ENCODE measurements at regions not wholly inside any gene's neighbourhood (a gene's known extent, or its start where the extent isn't known, plus 50 kb on each side); places are given as distances from the start of the nearest gene placed in this dataset.

DNA sequence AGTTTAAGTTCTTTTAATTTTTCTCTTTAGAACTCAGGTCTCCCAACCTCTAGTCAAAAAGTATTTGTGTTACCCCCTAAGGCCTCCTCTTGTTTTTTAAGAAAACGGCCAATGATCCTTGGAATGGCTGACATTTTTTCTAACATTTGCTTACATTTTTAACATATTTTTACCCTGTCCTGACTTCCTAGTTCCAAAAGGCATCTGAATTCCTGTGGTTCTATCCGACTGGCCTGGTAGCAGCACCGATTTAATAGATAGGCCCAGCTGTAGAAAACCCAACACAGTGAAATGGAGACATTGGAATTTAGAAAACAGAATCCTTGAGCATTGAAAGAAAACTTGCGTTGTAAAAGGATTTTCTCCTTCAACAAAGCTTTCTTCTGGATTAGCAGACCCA is 134.7 kb upstream of the GSC start:
- no peaks in the 10 kb centered on the region for H3K9me3 ChIP-seq
- no peaks in the 10 kb centered on the region for H3K36me3 ChIP-seq
- no peak overlapping the region for H3K27ac ChIP-seq
- TF ChIP-seq, protein P1, sequence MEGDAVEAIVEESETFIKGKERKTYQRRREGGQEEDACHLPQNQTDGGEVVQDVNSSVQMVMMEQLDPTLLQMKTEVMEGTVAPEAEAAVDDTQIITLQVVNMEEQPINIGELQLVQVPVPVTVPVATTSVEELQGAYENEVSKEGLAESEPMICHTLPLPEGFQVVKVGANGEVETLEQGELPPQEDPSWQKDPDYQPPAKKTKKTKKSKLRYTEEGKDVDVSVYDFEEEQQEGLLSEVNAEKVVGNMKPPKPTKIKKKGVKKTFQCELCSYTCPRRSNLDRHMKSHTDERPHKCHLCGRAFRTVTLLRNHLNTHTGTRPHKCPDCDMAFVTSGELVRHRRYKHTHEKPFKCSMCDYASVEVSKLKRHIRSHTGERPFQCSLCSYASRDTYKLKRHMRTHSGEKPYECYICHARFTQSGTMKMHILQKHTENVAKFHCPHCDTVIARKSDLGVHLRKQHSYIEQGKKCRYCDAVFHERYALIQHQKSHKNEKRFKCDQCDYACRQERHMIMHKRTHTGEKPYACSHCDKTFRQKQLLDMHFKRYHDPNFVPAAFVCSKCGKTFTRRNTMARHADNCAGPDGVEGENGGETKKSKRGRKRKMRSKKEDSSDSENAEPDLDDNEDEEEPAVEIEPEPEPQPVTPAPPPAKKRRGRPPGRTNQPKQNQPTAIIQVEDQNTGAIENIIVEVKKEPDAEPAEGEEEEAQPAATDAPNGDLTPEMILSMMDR (IDR thresholded peaks at IDR 0.05): no peak
- no peak for TF ChIP-seq POLR2A (IDR thresholded peaks at IDR 0.05)
- no peak for DNase-seq
- no peaks in the 10 kb centered on the region for H3K27me3 ChIP-seq
- no peak overlapping the region for H3K4me3 ChIP-seq
- H3K4me1 ChIP-seq: no peaks in the 10 kb centered on the region

DNA sequence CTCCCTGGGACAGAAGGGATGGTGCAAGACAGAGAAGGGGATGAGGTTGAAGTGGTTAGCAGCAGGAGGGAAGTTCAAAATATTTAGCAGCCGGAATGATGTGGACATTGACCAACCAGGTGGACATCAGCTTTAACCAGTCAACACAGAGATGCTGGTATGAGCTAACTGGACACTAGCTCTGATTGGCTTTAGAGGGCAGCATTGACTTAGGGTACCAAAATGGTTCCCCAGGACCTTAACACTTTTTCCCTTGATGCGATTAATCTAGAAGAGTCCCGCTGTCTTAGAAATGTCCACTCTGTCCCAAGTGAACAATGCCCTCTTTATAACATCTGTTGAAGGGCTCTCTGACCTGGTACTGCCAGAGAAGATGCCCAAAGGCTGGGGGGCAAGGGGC is 134.0 kb upstream of the GSC start:
- TF ChIP-seq, protein P1 (IDR thresholded peaks at IDR 0.05): no peak
- no peak for TF ChIP-seq POLR2A (IDR thresholded peaks at IDR 0.05)
- DNase-seq: no peak

DNA sequence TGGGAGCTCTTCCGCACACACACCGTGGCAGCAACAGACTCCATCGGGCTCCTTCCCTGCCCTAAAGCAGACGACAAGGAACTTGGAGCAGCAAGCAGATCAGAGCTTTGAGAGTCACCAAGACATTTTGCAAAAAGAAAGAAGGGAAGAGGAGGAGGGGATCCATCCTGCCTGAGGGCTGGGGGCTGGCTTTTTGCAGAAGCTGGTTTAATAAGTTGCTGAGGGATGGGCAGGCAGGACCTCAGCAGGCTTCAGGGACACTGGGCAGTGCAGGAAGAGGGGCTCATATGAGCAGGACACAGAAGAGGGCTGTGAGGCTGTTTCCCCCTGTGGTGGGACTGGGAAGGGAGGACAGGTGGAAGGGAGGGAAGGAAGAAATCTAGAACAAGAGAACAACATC is 133.4 kb upstream of the GSC start:
- no peak for TF ChIP-seq POLR2A (IDR thresholded peaks at IDR 0.05)
- TF ChIP-seq, protein P1 (IDR thresholded peaks at IDR 0.05): no peak
- H3K27ac ChIP-seq: no peak overlapping the region
- no peaks in the 10 kb centered on the region for H3K4me1 ChIP-seq
- H3K36me3 ChIP-seq: no peaks in the 10 kb centered on the region
- no peak overlapping the region for H3K4me3 ChIP-seq
- no peak for DNase-seq
- no peaks in the 10 kb centered on the region for H3K27me3 ChIP-seq
- H3K9me3 ChIP-seq: no peaks in the 10 kb centered on the region

More for the DNA sequence above, 134.0 kb upstream of the GSC start:
- no peak overlapping the region for H3K4me3 ChIP-seq
- H3K27me3 ChIP-seq: no peaks in the 10 kb centered on the region
- no peaks in the 10 kb centered on the region for H3K9me3 ChIP-seq
- no peak overlapping the region for H3K27ac ChIP-seq
- no peaks in the 10 kb centered on the region for H3K36me3 ChIP-seq
- no peaks in the 10 kb centered on the region for H3K4me1 ChIP-seq

DNA sequence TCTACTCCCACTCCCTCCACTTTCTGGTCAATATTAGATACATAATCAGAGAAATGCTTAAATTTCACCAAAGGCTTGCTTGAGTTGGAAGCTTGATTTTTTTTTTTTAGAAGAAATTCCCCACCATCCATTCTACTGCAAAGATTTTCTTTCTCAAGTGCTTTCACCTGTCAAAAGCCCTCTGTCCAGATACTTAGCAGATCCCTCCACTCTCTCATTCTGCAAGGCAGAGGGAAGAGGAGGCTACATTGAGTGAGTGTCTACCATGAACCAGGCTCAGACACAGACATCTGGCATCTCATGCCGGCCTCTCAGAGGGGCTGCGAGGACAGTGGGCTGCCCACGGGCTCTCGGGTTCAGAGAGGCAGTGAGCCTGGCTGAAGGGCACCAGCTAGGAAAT is 127.6 kb upstream of the GSC start:
- Histone ChIP-seq H3K4me1 (no peaks in the 10 kb centered on the region), H3K27ac (no peak overlapping the region), H3K27me3 (no peaks in the 10 kb centered on the region), H3K4me3 (no peak overlapping the region), H3K36me3 (no peaks in the 10 kb centered on the region), H3K9me3 (no peaks in the 10 kb centered on the region)
- no peak for TF ChIP-seq POLR2A (IDR thresholded peaks at IDR 0.05)
- TF ChIP-seq, protein P1 (IDR thresholded peaks at IDR 0.05): no peak
- no peak for DNase-seq

DNA sequence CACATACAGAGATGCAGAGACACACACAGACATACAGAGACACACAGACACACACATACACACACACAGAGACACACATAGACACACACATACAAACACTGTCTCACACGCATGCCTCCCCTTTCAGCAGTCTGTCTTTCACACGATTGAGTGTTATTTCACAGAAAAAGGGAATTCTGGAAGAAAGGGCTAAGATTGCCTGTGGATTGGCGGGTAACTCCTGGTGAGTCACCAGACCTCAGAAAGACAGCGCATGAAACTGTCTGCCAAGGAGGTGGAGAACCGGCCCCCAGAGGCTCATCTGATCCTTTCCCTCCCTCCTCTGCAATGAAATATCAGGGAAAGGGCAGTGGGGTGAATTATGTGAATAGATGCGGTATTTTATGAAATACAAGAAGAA is 127.2 kb upstream of the GSC start:
- Histone ChIP-seq H3K4me3 (no peak overlapping the region), H3K27ac (no peak overlapping the region), H3K36me3 (no peaks in the 10 kb centered on the region), H3K27me3 (no peaks in the 10 kb centered on the region), H3K9me3 (no peaks in the 10 kb centered on the region), H3K4me1 (no peaks in the 10 kb centered on the region)
- no peak for TF ChIP-seq POLR2A (IDR thresholded peaks at IDR 0.05)
- TF ChIP-seq, protein P1 (IDR thresholded peaks at IDR 0.05): no peak
- DNase-seq: no peak

Measured in Peyer's patch (tissue), 4 donors.